Ovary (tissue), 3 donors: ENCODE measurements at regions not wholly inside any gene's neighbourhood (a gene's known extent, or its start where the extent isn't known, plus 50 kb on each side); places are given as distances from the start of the nearest gene placed in this dataset.

ENCODE experiments used
- CTCF ChIP-seq, 3 donors: fragments of 450-650 bp in 2 of 3; fragments of 200-600 bp in 1 of 3; IDR thresholded peaks; one replicate each; pipeline versions ENCODE4 v1.5.1 to v1.8.0; 2016 to 2022; ENCODE audit warnings: antibody characterized with exemption in 3 of 3, mild to moderate bottlenecking in 1 of 3
- POLR2A ChIP-seq: fragments of 450-650 bp; IDR thresholded peaks from one replicate; pipeline ENCODE4 v1.6.1; 2017; ENCODE audit warnings: antibody characterized with exemption, mild to moderate bottlenecking, moderate library complexity
- donor health status: DM: no; HTN: no; CAD: no.

GRCh38 chr18:29383311-29384273 lies 1206.7 kb upstream of the CDH2 start:
- TF ChIP-seq CTCF (IDR thresholded peaks at IDR 0.05) (no peak), POLR2A (no peak)
